Uterus (tissue), 2 donors: ENCODE measurements at regions not wholly inside any gene's neighbourhood (a gene's known extent, or its start where the extent isn't known, plus 50 kb on each side); places are given as distances from the start of the nearest gene placed in this dataset.

Experiments
- POLR2A ChIP-seq, 2 donors: fragments of 450-650 bp; IDR thresholded peaks; one replicate each; pipeline ENCODE4 v1.6.1; 2016; ENCODE audit warnings: antibody characterized with exemption in 2 of 2, mild to moderate bottlenecking in 1 of 2, moderate library complexity in 1 of 2
- TF ChIP-seq, protein P1 (sequence below), 4 experiments: fragments of 200-600 bp in 2 of 4; fragments of 450-650 bp in 2 of 4; sonication (generic) in 2 of 4; IDR thresholded peaks; one replicate each; pipeline ENCODE4 v1.5.1; 2016 to 2019; ENCODE audit warnings: antibody characterized with exemption in 4 of 4, mild to moderate bottlenecking in 2 of 4, moderate library complexity in 1 of 4

DNA sequence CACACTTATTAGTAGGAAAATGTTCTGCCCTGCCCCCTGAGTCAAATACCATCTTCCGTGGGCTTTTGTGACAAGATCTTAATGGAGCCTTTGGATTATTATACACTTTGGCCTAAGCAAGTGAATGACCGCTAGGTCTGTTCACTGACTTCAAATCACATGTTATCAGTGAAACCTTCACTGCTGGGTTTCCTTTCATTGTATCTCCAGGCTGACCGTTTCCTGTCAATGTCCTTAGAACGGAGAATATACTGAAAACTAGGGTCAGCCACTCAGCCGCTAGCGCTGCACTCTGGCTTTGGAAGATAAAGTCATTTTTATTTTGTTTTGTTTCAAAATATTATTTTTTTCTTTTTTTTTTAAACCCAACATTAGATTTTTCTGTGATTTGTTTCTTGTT lies 107.0 kb upstream of the TLL1 start:
- TF ChIP-seq, protein P1, sequence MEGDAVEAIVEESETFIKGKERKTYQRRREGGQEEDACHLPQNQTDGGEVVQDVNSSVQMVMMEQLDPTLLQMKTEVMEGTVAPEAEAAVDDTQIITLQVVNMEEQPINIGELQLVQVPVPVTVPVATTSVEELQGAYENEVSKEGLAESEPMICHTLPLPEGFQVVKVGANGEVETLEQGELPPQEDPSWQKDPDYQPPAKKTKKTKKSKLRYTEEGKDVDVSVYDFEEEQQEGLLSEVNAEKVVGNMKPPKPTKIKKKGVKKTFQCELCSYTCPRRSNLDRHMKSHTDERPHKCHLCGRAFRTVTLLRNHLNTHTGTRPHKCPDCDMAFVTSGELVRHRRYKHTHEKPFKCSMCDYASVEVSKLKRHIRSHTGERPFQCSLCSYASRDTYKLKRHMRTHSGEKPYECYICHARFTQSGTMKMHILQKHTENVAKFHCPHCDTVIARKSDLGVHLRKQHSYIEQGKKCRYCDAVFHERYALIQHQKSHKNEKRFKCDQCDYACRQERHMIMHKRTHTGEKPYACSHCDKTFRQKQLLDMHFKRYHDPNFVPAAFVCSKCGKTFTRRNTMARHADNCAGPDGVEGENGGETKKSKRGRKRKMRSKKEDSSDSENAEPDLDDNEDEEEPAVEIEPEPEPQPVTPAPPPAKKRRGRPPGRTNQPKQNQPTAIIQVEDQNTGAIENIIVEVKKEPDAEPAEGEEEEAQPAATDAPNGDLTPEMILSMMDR (IDR thresholded peaks at IDR 0.05) = no peak
- TF ChIP-seq POLR2A (IDR thresholded peaks at IDR 0.05) = no peak
